OCI-LY3 (cell line): ENCODE measurements at regions not wholly inside any gene's neighbourhood (a gene's known extent, or its start where the extent isn't known, plus 50 kb on each side); places are given as distances from the start of the nearest gene placed in this dataset.

Experiments used
- H2AFZ ChIP-seq: fragments of 200-600, 300-600 bp; shearing (Covaris generic); 2 replicates; pipeline ENCODE4 v1.6.0; 2014; ENCODE audit warnings: antibody characterized with exemption, low read depth, low read length
- H3K27ac ChIP-seq: fragments of 200-600, 300-600 bp; sonication (generic); 2 replicates; pipeline ENCODE4 v1.5.1; 2014; ENCODE audit warnings: mild to moderate bottlenecking, low read length, moderate library complexity, mixed read lengths
- H3K27me3 ChIP-seq: fragments of 200-600, 300-600 bp; sonication (generic); 2 replicates; pipeline ENCODE4 v1.6.1; 2014; ENCODE audit warnings: low read depth, low read length, mixed read lengths
- H3K36me3 ChIP-seq: fragments of 200-600, 300-600 bp; sonication (generic); replicated peaks from 2 replicates; pipeline ENCODE3; 2014; ENCODE audit warnings: low read depth, low read length, mixed read lengths
- H3K4me1 ChIP-seq: fragments of 300-600, 200-600 bp; sonication (generic); 2 replicates; pipeline ENCODE4 v1.6.1; 2014; ENCODE audit warnings: low read length, mixed read lengths
- H3K4me2 ChIP-seq: fragments of 200-600, 300-600 bp; sonication (generic); 2 replicates; pipeline ENCODE4 v1.6.1; 2014; ENCODE audit warnings: low read length, mixed read lengths
- H3K4me3 ChIP-seq: fragments of 300-600, 200-600 bp; sonication (generic); 2 replicates; pipeline ENCODE4 v1.5.1; 2014; ENCODE audit warnings: antibody characterized with exemption, mild to moderate bottlenecking, low read length, moderate library complexity
- H3K79me2 ChIP-seq: fragments of 300-600, 200-600 bp; shearing (Covaris generic); 2 replicates; pipeline ENCODE4 v1.6.1; 2014; ENCODE audit warnings: mild to moderate bottlenecking, low read length, mixed read lengths
- H3K9ac ChIP-seq: fragments of 300-600, 200-600 bp; shearing (Covaris generic); 2 replicates; pipeline ENCODE4 v1.6.0; 2014; ENCODE audit warnings: mild to moderate bottlenecking, low read length, moderate library complexity
- H3K9me3 ChIP-seq: fragments of 200-600, 300-600 bp; shearing (Covaris generic); 2 replicates; pipeline ENCODE4 v1.6.1; 2014; ENCODE audit warnings: low read length, mixed read lengths; ENCODE audit not compliant: insufficient read depth
- H4K20me1 ChIP-seq: fragments of 200-600, 300-600 bp; sonication (generic); 2 replicates; pipeline ENCODE4 v1.6.1; 2016; ENCODE audit warnings: low read length, mixed read lengths; ENCODE audit not compliant: insufficient read depth
- EZH2phosphoT487 ChIP-seq: fragments of 200-600 bp; shearing (Covaris generic); IDR thresholded peaks from 2 replicates; pipeline ENCODE4 v1.6.1; 2018; ENCODE audit warnings: antibody characterized with exemption, mixed run types, low read depth
- TF ChIP-seq, protein P1 (sequence below): fragments of 200-600, 300-600 bp; sonication (generic); IDR thresholded peaks from 2 replicates; pipeline ENCODE4 v1.5.1; 2014; ENCODE audit warnings: antibody characterized with exemption, low read length, low read depth

GRCh38 chr4:138310991-138311390 is 68.8 kb upstream of the SLC7A11 start:
- no peak overlapping the region for H3K27ac ChIP-seq
- H3K4me3 ChIP-seq: no peak overlapping the region
- peaks cover 6% of the 10 kb centered on the region for H3K36me3 ChIP-seq
- H4K20me1 ChIP-seq: no peaks in the 10 kb centered on the region
- H3K4me2 ChIP-seq: no peak overlapping the region
- H3K9ac ChIP-seq: no peak overlapping the region
- H3K27me3 ChIP-seq: no peaks in the 10 kb centered on the region
- H3K9me3 ChIP-seq: peaks cover 7% of the 10 kb centered on the region
- TF ChIP-seq, protein P1, sequence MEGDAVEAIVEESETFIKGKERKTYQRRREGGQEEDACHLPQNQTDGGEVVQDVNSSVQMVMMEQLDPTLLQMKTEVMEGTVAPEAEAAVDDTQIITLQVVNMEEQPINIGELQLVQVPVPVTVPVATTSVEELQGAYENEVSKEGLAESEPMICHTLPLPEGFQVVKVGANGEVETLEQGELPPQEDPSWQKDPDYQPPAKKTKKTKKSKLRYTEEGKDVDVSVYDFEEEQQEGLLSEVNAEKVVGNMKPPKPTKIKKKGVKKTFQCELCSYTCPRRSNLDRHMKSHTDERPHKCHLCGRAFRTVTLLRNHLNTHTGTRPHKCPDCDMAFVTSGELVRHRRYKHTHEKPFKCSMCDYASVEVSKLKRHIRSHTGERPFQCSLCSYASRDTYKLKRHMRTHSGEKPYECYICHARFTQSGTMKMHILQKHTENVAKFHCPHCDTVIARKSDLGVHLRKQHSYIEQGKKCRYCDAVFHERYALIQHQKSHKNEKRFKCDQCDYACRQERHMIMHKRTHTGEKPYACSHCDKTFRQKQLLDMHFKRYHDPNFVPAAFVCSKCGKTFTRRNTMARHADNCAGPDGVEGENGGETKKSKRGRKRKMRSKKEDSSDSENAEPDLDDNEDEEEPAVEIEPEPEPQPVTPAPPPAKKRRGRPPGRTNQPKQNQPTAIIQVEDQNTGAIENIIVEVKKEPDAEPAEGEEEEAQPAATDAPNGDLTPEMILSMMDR: no peak
- no peak for TF ChIP-seq EZH2phosphoT487
- peaks cover 9% of the 10 kb centered on the region for H3K4me1 ChIP-seq
- H2AFZ ChIP-seq: no peak overlapping the region
- no peaks in the 10 kb centered on the region for H3K79me2 ChIP-seq

- Histone ChIP-seq H4K20me1 (no peaks in the 10 kb centered on the region), H3K9ac (no peak overlapping the region), H3K79me2 (no peaks in the 10 kb centered on the region), H2AFZ (no peak overlapping the region), H3K36me3 (peaks cover 6% of the 10 kb centered on the region), H3K4me2 (no peak overlapping the region), H3K4me3 (no peak overlapping the region), H3K27ac (no peak overlapping the region), H3K27me3 (no peaks in the 10 kb centered on the region), H3K9me3 (peaks cover 7% of the 10 kb centered on the region), H3K4me1 (peaks cover 13% of the 10 kb centered on the region)
- no peak for TF ChIP-seq EZH2phosphoT487
- TF ChIP-seq, protein P1: no peak
These were observed 68.3 kb upstream of the SLC7A11 start for GRCh38 chr4:138310498-138310897.

DNA sequence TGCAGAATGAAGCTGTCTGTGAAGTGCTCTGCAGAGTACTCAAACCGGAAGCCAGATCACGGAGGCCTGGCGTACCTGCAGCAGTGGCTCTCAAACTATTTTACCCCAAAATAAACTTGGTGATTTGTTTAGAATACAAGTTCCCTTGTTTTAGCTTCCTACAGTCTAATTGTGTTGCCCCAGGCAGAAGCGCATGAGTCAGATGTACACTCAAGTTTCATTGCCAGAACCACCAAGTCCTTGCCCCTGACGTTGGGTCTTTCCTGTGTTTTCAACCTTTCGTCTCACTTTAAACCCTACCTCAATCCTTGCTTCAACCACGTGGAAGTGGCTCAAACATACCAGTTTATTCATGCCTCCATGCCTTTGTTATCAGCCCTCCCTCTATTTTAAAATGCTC is 66.2 kb upstream of the SLC7A11 start:
- Histone ChIP-seq H3K36me3 (peaks cover 6% of the 10 kb centered on the region), H3K27me3 (no peaks in the 10 kb centered on the region), H4K20me1 (no peaks in the 10 kb centered on the region), H3K79me2 (no peaks in the 10 kb centered on the region), H3K9me3 (peaks cover 7% of the 10 kb centered on the region), H3K4me1 (peaks cover 24% of the 10 kb centered on the region), H3K4me3 (no peak overlapping the region), H2AFZ (no peak overlapping the region), H3K9ac (no peak overlapping the region), H3K27ac (no peak overlapping the region), H3K4me2 (no peak overlapping the region)
- TF ChIP-seq EZH2phosphoT487: no peak
- TF ChIP-seq, protein P1: no peak

GRCh38 chr4:138307319-138307718 is 65.2 kb upstream of the SLC7A11 start:
- H3K4me3 ChIP-seq: 0 out of 2 replicates have a peak overlapping the region, but pooled peaks have one; percentile 3
- peak overlapping the region; percentile 29 for H3K4me2 ChIP-seq
- no peak for TF ChIP-seq EZH2phosphoT487
- TF ChIP-seq, protein P1: no peak
- peak overlapping the region; percentile 60 for H2AFZ ChIP-seq
- H3K27me3 ChIP-seq: no peaks in the 10 kb centered on the region
- H3K27ac ChIP-seq: no peak overlapping the region
- peaks cover 7% of the 10 kb centered on the region for H3K9me3 ChIP-seq
- no peaks in the 10 kb centered on the region for H4K20me1 ChIP-seq
- H3K9ac ChIP-seq: no peak overlapping the region
- peaks cover 24% of the 10 kb centered on the region for H3K4me1 ChIP-seq
- no peaks in the 10 kb centered on the region for H3K79me2 ChIP-seq
- peaks cover 6% of the 10 kb centered on the region for H3K36me3 ChIP-seq
